ENCODE measurements at regions not wholly inside any gene's neighbourhood (a gene's known extent, or its start where the extent isn't known, plus 50 kb on each side); places are given as distances from the start of the nearest gene placed in this dataset.

DNA sequence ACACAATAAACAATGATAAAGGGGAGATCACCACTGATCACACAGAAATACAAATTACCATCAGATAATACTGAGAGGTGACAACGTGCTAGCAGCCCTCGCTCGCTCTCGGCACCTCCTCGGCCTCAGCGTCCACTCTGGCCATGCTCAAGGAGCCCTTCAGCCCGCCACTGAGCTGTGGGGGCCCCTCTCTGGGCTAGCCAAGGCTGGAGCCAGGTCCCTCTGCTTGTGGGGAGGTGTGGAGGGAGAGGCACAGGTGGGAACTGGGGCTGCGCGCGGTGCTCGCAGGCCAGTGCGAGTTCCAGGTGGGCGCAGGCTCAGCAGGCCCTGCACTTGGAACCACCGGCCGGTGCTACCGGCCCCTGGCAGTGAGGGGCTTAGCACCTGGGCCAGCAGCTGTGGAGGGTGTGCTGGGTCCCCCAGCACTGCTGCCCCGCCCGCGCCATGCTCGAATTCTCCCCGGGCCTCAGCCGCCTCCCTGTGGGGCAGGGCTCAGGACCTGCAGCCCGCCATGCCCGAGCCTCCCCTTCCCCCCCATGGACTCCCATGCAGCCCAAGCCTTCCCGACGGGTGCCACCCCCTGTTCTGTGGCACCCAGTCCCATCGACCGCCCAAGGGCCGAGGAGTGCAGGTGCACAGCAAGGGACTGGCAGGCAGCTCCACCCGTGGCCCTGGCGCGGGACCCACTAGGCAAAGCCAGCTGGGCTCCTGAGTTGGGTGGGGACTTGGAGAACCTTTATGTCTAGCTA is 340.0 kb upstream of the GULP1 start:
- TF ChIP-seq POLR2AphosphoS5 (IDR thresholded peaks at IDR 0.05; ENCODE audit: borderline replicate concordance, low read depth, low read length) (no peak), EZH2 (IDR thresholded peaks at IDR 0.05) (no peak), FOXP2 (optimal IDR thresholded peaks at IDR 0.05; ENCODE audit: control extremely low read depth, extremely low read length, insufficient read depth) (no peak)
